Right atrium auricular region (tissue), 2 donors: ENCODE measurements at regions not wholly inside any gene's neighbourhood (a gene's known extent, or its start where the extent isn't known, plus 50 kb on each side); places are given as distances from the start of the nearest gene placed in this dataset.

Source experiments
- DNase-seq: peaks from one replicate; pipeline ENCODE4 v3.0.0-alpha.2; 2019; ENCODE audit warnings: low spot score
- H3K27ac ChIP-seq, 2 donors: fragments of 200-600 bp; sonication (generic); 1 replicate in 1 of 2; 2 replicates in 1 of 2; pipeline ENCODE4 v1.5.1; 2016 to 2019
- H3K27me3 ChIP-seq, 2 donors: fragments of 200-600 bp; sonication (generic); one replicate each; pipeline versions ENCODE4 v1.5.1 to v1.6.0; 2017 to 2019
- H3K36me3 ChIP-seq: fragments of 200-600 bp; sonication (generic); one replicate; pipeline ENCODE4 v1.5.1; 2016
- H3K4me1 ChIP-seq, 2 donors: fragments of 200-600 bp; sonication (generic); one replicate each; pipeline versions ENCODE4 v1.5.1 to v1.6.0; 2017 to 2019
- H3K4me3 ChIP-seq, 2 donors: fragments of 200-600 bp; sonication (generic); 1 replicate in 1 of 2; 2 replicates in 1 of 2; pipeline ENCODE4 v1.5.1; 2017 to 2019; ENCODE audit warnings: mild to moderate bottlenecking in 1 of 2, moderate library complexity in 1 of 2
- H3K9me3 ChIP-seq, 2 donors: fragments of 200-600 bp; sonication (generic); one replicate each; pipeline ENCODE4 v1.5.1; 2019
- TF ChIP-seq, protein P1 (sequence below), 2 donors: fragments of 200-600 bp; sonication (generic); IDR thresholded peaks; one replicate each; pipeline ENCODE4 v1.5.1; 2019; ENCODE audit warnings: antibody characterized with exemption in 2 of 2

DNA sequence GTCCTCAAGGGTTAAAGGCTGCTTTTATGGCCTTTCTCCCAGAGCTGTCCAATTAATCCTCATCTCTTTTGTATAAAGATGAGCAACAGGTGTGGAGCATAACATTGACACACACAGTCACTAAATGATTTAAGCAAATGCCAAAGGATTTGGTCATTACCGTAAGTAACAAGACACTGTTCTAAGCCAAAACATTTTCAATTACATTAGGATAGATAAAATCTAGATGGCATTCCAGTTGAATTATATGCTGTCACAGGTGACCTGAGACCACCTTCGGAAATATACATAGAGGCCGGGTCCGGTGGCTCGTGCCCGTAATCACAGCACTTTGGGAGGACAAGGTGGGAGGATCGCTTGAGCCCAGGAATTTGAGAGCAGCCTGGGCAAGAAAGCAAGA, 105.3 kb upstream of the UBE3A start:
- no peaks in the 10 kb centered on the region for H3K9me3 ChIP-seq
- no peak overlapping the region for H3K4me3 ChIP-seq
- H3K27ac ChIP-seq: no peak overlapping the region
- peaks cover 0 to 15% of the 10 kb centered on the region in 2 donors for H3K4me1 ChIP-seq
- no peaks in the 10 kb centered on the region for H3K27me3 ChIP-seq
- H3K36me3 ChIP-seq: no peaks in the 10 kb centered on the region
- no peak for DNase-seq
- TF ChIP-seq, protein P1, sequence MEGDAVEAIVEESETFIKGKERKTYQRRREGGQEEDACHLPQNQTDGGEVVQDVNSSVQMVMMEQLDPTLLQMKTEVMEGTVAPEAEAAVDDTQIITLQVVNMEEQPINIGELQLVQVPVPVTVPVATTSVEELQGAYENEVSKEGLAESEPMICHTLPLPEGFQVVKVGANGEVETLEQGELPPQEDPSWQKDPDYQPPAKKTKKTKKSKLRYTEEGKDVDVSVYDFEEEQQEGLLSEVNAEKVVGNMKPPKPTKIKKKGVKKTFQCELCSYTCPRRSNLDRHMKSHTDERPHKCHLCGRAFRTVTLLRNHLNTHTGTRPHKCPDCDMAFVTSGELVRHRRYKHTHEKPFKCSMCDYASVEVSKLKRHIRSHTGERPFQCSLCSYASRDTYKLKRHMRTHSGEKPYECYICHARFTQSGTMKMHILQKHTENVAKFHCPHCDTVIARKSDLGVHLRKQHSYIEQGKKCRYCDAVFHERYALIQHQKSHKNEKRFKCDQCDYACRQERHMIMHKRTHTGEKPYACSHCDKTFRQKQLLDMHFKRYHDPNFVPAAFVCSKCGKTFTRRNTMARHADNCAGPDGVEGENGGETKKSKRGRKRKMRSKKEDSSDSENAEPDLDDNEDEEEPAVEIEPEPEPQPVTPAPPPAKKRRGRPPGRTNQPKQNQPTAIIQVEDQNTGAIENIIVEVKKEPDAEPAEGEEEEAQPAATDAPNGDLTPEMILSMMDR (IDR thresholded peaks at IDR 0.05): no peak

DNA sequence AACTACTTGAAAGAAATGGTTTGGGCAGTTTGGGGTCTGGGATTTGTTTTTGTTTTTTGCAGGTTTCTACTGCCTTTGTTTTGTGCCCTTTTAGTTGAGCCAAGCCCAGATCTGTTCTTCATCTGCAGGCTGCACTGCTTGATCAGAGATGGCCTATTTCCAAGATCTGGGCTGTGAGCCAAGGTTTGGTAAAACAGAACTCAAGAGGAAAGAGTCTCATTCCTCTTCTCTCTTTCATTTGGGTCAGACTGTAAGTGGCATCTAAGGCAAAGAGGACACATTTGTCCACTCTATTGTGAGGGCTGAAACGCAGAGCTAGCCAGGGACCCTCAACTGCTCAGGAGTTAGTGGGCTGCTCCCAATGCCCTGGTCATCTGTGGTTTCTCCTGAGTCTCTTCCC, 104.4 kb upstream of the UBE3A start:
- H3K4me1 ChIP-seq: peaks cover 0 to 15% of the 10 kb centered on the region in 2 donors
- H3K4me3 ChIP-seq: no peak overlapping the region
- H3K27ac ChIP-seq: no peak overlapping the region
- H3K27me3 ChIP-seq: no peaks in the 10 kb centered on the region
- H3K9me3 ChIP-seq: no peaks in the 10 kb centered on the region
- TF ChIP-seq, protein P1 (IDR thresholded peaks at IDR 0.05): no peak
- peak; percentile 69 for DNase-seq
- H3K36me3 ChIP-seq: no peaks in the 10 kb centered on the region

DNA sequence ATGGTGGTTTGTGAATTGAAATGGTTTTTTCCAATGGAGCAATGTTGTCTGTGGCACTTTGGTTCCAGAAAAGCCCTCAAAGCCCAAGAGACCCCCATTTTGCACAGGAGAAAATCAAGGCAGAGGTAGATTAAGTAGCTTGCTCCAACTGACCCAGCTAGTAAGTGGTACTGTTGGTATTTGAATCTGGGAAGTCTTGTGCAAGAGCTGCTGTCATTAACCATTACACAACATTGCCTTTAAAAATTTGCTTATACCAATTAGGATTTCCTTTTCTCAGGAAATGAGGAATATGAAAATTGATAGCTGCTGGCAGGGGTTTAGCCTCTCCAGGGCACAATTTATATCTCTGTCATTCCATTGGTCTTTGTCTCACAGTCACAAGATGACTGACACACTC, 102.4 kb upstream of the UBE3A start:
- Histone ChIP-seq H3K36me3 (no peaks in the 10 kb centered on the region), H3K4me3 (no peak overlapping the region), H3K27ac (no peak overlapping the region), H3K27me3 (no peaks in the 10 kb centered on the region), H3K9me3 (no peaks in the 10 kb centered on the region), H3K4me1 (peaks cover 0 to 15% of the 10 kb centered on the region in 2 donors)
- no peak for DNase-seq
- TF ChIP-seq, protein P1 (IDR thresholded peaks at IDR 0.05): no peak

DNA sequence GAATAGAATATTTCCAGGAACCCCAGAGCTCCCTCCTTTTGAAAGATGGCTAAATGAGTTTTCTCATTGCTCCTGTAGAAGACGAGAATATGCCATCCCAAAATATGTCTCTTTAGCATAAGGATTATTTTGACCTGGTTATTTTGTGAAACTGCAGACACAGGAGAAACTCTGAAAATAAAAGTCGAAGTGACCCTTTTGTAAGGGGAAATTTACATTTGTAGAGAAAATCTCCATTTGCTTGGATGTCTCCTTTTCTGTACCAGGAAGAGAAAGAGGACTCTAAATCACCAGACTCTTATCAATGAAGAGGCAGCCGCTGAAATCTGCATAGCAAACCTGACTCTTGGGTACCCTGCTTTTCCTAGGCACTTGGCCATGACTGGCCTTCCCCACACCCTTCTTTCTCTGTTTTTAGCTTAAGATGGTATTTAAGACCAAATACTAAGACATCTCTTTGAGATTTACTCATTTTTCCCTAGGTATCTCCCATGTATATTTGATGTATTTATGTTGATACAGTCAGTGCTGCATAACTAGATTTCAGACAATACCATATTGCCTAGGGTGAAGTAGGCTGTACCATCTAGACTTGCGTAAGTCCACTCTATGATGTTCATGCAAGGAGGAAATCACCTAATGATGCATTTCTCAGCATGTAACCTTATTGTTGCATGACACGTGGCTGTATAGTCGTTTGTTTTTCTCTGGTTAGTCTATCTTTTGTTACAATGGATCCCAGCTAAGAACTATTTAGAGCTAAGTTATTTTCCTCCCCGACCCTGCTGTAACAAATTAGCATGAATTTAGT, 98.2 kb upstream of the UBE3A start:
- Histone ChIP-seq H3K4me3 (no peak overlapping the region), H3K27ac (no peak overlapping the region), H3K9me3 (no peaks in the 10 kb centered on the region), H3K4me1 (peaks cover 0 to 5% of the 10 kb centered on the region in 2 donors), H3K36me3 (no peaks in the 10 kb centered on the region), H3K27me3 (no peaks in the 10 kb centered on the region)
- TF ChIP-seq, protein P1 (IDR thresholded peaks at IDR 0.05): no peak
- DNase-seq: no peak

DNA sequence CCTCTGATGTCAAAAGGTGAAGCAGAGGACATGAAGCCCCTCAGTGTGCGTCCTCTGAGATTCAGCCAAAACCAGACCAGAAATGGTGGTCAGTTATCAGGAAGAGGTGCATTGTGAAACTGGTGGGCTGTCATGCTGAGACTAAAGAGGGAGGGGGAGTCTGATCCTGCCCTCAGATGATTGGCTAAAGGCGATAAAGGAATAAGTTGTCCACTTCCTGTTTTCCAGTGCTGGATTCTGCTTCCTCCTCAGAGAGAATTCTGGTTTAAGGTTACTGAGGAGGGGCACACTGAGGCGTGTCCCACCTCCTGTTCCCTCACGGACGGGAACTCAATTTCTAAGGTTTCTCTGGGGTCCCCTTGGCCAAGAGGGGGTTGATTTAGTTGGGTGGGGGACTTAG, 97.0 kb upstream of the UBE3A start:
- Histone ChIP-seq H3K4me1 (peaks cover 0 to 5% of the 10 kb centered on the region in 2 donors), H3K27me3 (no peaks in the 10 kb centered on the region), H3K27ac (no peak overlapping the region), H3K4me3 (no peak overlapping the region), H3K9me3 (no peaks in the 10 kb centered on the region), H3K36me3 (no peaks in the 10 kb centered on the region)
- TF ChIP-seq, protein P1 (IDR thresholded peaks at IDR 0.05): no peak
- no peak for DNase-seq

DNA sequence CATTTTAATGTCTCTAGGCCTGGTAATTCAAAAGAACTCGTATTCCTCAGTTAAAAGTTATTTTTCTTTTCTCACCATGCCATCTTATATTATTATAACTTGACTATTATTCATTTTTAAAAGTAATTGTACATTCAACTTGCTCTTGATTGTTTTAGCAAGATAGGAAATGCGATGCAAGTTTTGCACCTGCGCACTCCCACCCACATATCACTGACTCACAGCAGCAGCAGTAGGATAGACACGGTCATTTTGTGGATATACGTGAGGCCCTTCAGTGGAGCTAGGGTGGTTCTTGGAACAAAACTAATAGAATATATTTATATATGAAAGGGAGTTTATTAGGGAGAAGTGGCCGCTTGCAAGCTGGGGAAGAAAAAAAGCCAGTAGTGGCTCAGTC, 95.5 kb upstream of the UBE3A start:
- no peak overlapping the region for H3K27ac ChIP-seq
- H3K4me3 ChIP-seq: no peak overlapping the region
- H3K36me3 ChIP-seq: no peaks in the 10 kb centered on the region
- peaks cover 0 to 5% of the 10 kb centered on the region in 2 donors for H3K4me1 ChIP-seq
- peaks cover 0 to 8% of the 10 kb centered on the region in 2 donors for H3K9me3 ChIP-seq
- TF ChIP-seq, protein P1 (IDR thresholded peaks at IDR 0.05): no peak
- DNase-seq: no peak
- H3K27me3 ChIP-seq: no peaks in the 10 kb centered on the region
